OCI-LY1 (cell line): ENCODE measurements at regions not wholly inside any gene's neighbourhood (a gene's known extent, or its start where the extent isn't known, plus 50 kb on each side); places are given as distances from the start of the nearest gene placed in this dataset.
A peak's percentile ranks its signal among the peaks of the same experiment; 100 is the strongest.

Source experiments
- H2AFZ ChIP-seq: fragments of 200-600 bp; sonication (generic), shearing (Covaris generic); 2 replicates; pipeline ENCODE4 v1.6.0; 2014; ENCODE audit warnings: antibody characterized with exemption, mild to moderate bottlenecking, low read length
- H3F3A ChIP-seq: fragments of 200-600 bp; sonication (generic), shearing (Covaris generic); 2 replicates; pipeline ENCODE4 v1.6.0; 2014; ENCODE audit warnings: mild to moderate bottlenecking, antibody characterized with exemption, low read length, moderate library complexity; ENCODE audit not compliant: insufficient read depth
- H3K27ac ChIP-seq: fragments of 200-600 bp; sonication (generic); 2 replicates; pipeline ENCODE4 v1.5.1; 2014; ENCODE audit warnings: low read length, mixed run types, mild to moderate bottlenecking, low read depth; ENCODE audit not compliant: poor library complexity, severe bottlenecking
- H3K27me3 ChIP-seq: fragments of 200-600 bp; sonication (generic); 2 replicates; pipeline ENCODE4 v1.6.0; 2014; ENCODE audit warnings: antibody characterized with exemption, mild to moderate bottlenecking, low read length, moderate library complexity; ENCODE audit not compliant: insufficient read depth
- H3K36me3 ChIP-seq: fragments of 200-600 bp; sonication (generic); 2 replicates; pipeline ENCODE4 v1.6.1; 2014; ENCODE audit warnings: mild to moderate bottlenecking, antibody characterized with exemption, low read length, moderate library complexity, mixed read lengths; ENCODE audit not compliant: insufficient read depth
- H3K4me1 ChIP-seq: fragments of 200-600 bp; sonication (generic); 2 replicates; pipeline ENCODE4 v1.5.1; 2014; ENCODE audit warnings: mild to moderate bottlenecking, low read length, moderate library complexity; ENCODE audit not compliant: insufficient read depth, severe bottlenecking
- H3K4me2 ChIP-seq: fragments of 200-600 bp; sonication (generic), shearing (Covaris generic); 2 replicates; pipeline ENCODE4 v1.6.1; 2014; ENCODE audit warnings: low read length
- H3K4me3 ChIP-seq: fragments of 200-600 bp; sonication (generic); 2 replicates; pipeline ENCODE4 v1.5.1; 2014; ENCODE audit warnings: low read length, low read depth, mild to moderate bottlenecking, mixed read lengths; ENCODE audit not compliant: poor library complexity, severe bottlenecking
- H3K79me2 ChIP-seq: fragments of 200-600 bp; shearing (Covaris generic); 2 replicates; pipeline ENCODE4 v1.6.1; 2016; ENCODE audit warnings: mixed run types, low read length, mixed read lengths; ENCODE audit not compliant: insufficient read depth
- H3K9ac ChIP-seq: fragments of 200-600 bp; sonication (generic), shearing (Covaris generic); 2 replicates; pipeline ENCODE4 v1.6.1; 2014; ENCODE audit warnings: mild to moderate bottlenecking, low read length, mixed read lengths
- H3K9me2 ChIP-seq: fragments of 200-600 bp; sonication (generic), shearing (Covaris generic); 2 replicates; pipeline ENCODE4 v1.6.1; 2014; ENCODE audit warnings: low read depth, mild to moderate bottlenecking, low read length, mixed read lengths
- H3K9me3 ChIP-seq: fragments of 200-600 bp; shearing (Covaris generic); 2 replicates; pipeline ENCODE4 v1.6.1; 2014; ENCODE audit warnings: low read length, mixed read lengths
- H4K20me1 ChIP-seq: fragments of 200-600 bp; sonication (generic), shearing (Covaris generic); 2 replicates; pipeline ENCODE4 v1.6.0; 2016; ENCODE audit warnings: mild to moderate bottlenecking, low read length; ENCODE audit not compliant: insufficient read depth
- CTCF ChIP-seq: fragments of 200-600 bp; sonication (generic), shearing (Covaris generic); IDR thresholded peaks from 2 replicates; pipeline ENCODE4 v1.5.1; 2017; ENCODE audit warnings: mild to moderate bottlenecking, antibody characterized with exemption, low read length, moderate library complexity, mixed read lengths
- EZH2 ChIP-seq: fragments of 200-600 bp; sonication (generic), shearing (Covaris generic); IDR thresholded peaks from 2 replicates; pipeline ENCODE4 v1.8.0; 2017; ENCODE audit warnings: borderline replicate concordance, mixed run types, mild to moderate bottlenecking, antibody characterized with exemption, low read length, moderate library complexity, mixed read lengths

- no peaks in the 10 kb centered on the region for H3K79me2 ChIP-seq
- no peaks in the 10 kb centered on the region for H3F3A ChIP-seq
- no peaks in the 10 kb centered on the region for H4K20me1 ChIP-seq
- H3K36me3 ChIP-seq, result no peaks in the 10 kb centered on the region
- H3K9ac ChIP-seq, result peak overlapping the region; percentile 20; the same call in 1 of the 2 replicates
- H3K9me2 ChIP-seq, result no peaks in the 10 kb centered on the region
- H2AFZ ChIP-seq, result no peak overlapping the region
- peak overlapping the region; percentile 71 for H3K27ac ChIP-seq
- no peaks in the 10 kb centered on the region for H3K9me3 ChIP-seq
- no peak overlapping the region for H3K4me3 ChIP-seq
- H3K4me2 ChIP-seq, result peak overlapping the region; percentile 26; the same call in 1 of the 2 replicates
- no peaks in the 10 kb centered on the region for H3K27me3 ChIP-seq
- TF ChIP-seq CTCF (no peak), EZH2 (no peak)
- H3K4me1 ChIP-seq, result peaks cover 96% of the 10 kb centered on the region
Observed at GRCh38 chr4:166625018-166625637, 609.2 kb downstream of the SPOCK3 start.

GRCh38 chr4:166628454-166628853 is 605.8 kb downstream of the SPOCK3 start:
- Histone ChIP-seq H3K4me3 (no peak overlapping the region), H3K27me3 (no peaks in the 10 kb centered on the region), H3K27ac (peak overlapping the region; percentile 80), H3K4me1 (peaks cover 96% of the 10 kb centered on the region), H3K9me2 (no peaks in the 10 kb centered on the region), H3K36me3 (no peaks in the 10 kb centered on the region), H2AFZ (no peak overlapping the region), H3K79me2 (no peaks in the 10 kb centered on the region), H4K20me1 (no peaks in the 10 kb centered on the region), H3F3A (no peaks in the 10 kb centered on the region), H3K4me2 (no peak overlapping the region), H3K9me3 (no peaks in the 10 kb centered on the region), H3K9ac (no peak overlapping the region; the same call in 1 of the 2 replicates)
- TF ChIP-seq CTCF (no peak), EZH2 (no peak)

GRCh38 chr4:166635367-166635766 is 598.9 kb downstream of the SPOCK3 start:
- no peak overlapping the region for H3K4me3 ChIP-seq
- H3K9me2 ChIP-seq, result no peaks in the 10 kb centered on the region
- no peaks in the 10 kb centered on the region for H3K27me3 ChIP-seq
- H3K27ac ChIP-seq, result no peak overlapping the region
- no peaks in the 10 kb centered on the region for H3F3A ChIP-seq
- peaks cover 56% of the 10 kb centered on the region for H3K4me1 ChIP-seq
- no peaks in the 10 kb centered on the region for H3K9me3 ChIP-seq
- H4K20me1 ChIP-seq, result no peaks in the 10 kb centered on the region
- H3K4me2 ChIP-seq, result no peak overlapping the region
- H3K36me3 ChIP-seq, result no peaks in the 10 kb centered on the region
- no peak overlapping the region for H2AFZ ChIP-seq
- no peak for TF ChIP-seq EZH2
- TF ChIP-seq CTCF, result no peak
- H3K9ac ChIP-seq, result no peak overlapping the region
- H3K79me2 ChIP-seq, result no peaks in the 10 kb centered on the region
